Hepatocyte (in vitro differentiated cells): ENCODE measurements at regions not wholly inside any gene's neighbourhood (a gene's known extent, or its start where the extent isn't known, plus 50 kb on each side); places are given as distances from the start of the nearest gene placed in this dataset.

Experiments
- DNase-seq: peaks from one replicate; pipeline ENCODE4 v3.0.0-alpha.2; 2016; ENCODE audit warnings: low spot score
- H2AFZ ChIP-seq: fragments of 200-600 bp; sonication (generic); 2 replicates; pipeline ENCODE4 v1.6.0; 2016; ENCODE audit warnings: antibody characterized with exemption, mild to moderate bottlenecking
- H3K27ac ChIP-seq: fragments of 200-600 bp; sonication (generic); 2 replicates; pipeline ENCODE4 v1.5.1; 2016; ENCODE audit warnings: mild to moderate bottlenecking
- H3K27me3 ChIP-seq: fragments of 200-600 bp; sonication (generic); 2 replicates; pipeline ENCODE4 v1.6.1; 2016
- H3K36me3 ChIP-seq: fragments of 200-600 bp; sonication (generic); replicated peaks from 2 replicates; pipeline ENCODE4 v1.5.1; 2016; ENCODE audit warnings: low read depth; ENCODE audit not compliant: insufficient read depth
- H3K4me1 ChIP-seq: fragments of 200-600 bp; sonication (generic); 2 replicates; pipeline ENCODE4 v1.5.1; 2016; ENCODE audit warnings: mild to moderate bottlenecking, moderate library complexity; ENCODE audit not compliant: insufficient read depth
- H3K4me2 ChIP-seq: fragments of 200-600 bp; sonication (generic); 2 replicates; pipeline ENCODE4 v1.6.0; 2016
- H3K4me3 ChIP-seq: fragments of 200-600 bp; sonication (generic); 2 replicates; pipeline ENCODE4 v1.5.1; 2016; ENCODE audit warnings: mild to moderate bottlenecking
- H3K79me2 ChIP-seq: fragments of 200-600 bp; sonication (generic); 2 replicates; pipeline ENCODE4 v1.6.0; 2017; ENCODE audit warnings: mild to moderate bottlenecking
- H3K9me2 ChIP-seq: fragments of 200-600 bp; sonication (generic); replicated peaks from 2 replicates; pipeline ENCODE4 v1.6.0; 2017; ENCODE audit warnings: mild to moderate bottlenecking; ENCODE audit not compliant: insufficient read depth
- H3K9me3 ChIP-seq: fragments of 200-600 bp; sonication (generic); 2 replicates; pipeline ENCODE4 v1.5.1; 2016; ENCODE audit warnings: low read depth, mild to moderate bottlenecking
- H4K20me1 ChIP-seq: fragments of 200-600 bp; sonication (generic); 2 replicates; pipeline ENCODE4 v1.6.0; 2016; ENCODE audit warnings: mild to moderate bottlenecking; ENCODE audit not compliant: insufficient read depth, poor library complexity, severe bottlenecking
- CTCF ChIP-seq: fragments of 200-600 bp; sonication (generic); IDR thresholded peaks from 2 replicates; pipeline ENCODE4 v1.5.1; 2016; ENCODE audit warnings: antibody characterized with exemption, mild to moderate bottlenecking; ENCODE audit not compliant: poor library complexity
- EZH2 ChIP-seq: fragments of 200-600 bp; sonication (generic); IDR thresholded peaks from 2 replicates; pipeline ENCODE4 v1.6.1; 2016; ENCODE audit warnings: antibody characterized with exemption, mild to moderate bottlenecking, borderline replicate concordance
- EZH2phosphoT487 ChIP-seq: fragments of 200-600 bp; sonication (generic); IDR thresholded peaks from one replicate; pipeline ENCODE4 v1.6.1; 2018; ENCODE audit warnings: antibody characterized with exemption, mild to moderate bottlenecking, low read depth, moderate library complexity; ENCODE audit not compliant: unreplicated experiment, severe bottlenecking
- WGBS: methylation state at CpG from one replicate; pipeline ENCODE4 v1.1.6; 2016; ENCODE audit warnings: low lambda C conversion rate; ENCODE audit errors: missing lambda C conversion rate; 5-methylcytosine and 5-hydroxymethylcytosine counted together

GRCh38 chr16:82567175-82567574, 59.6 kb upstream of the CDH13 start:
- H3K9me2 ChIP-seq, result no peaks in the 10 kb centered on the region
- WGBS, result 77% methylated on average over 5 of the region's 5 CpGs
- no peak overlapping the region for H3K27ac ChIP-seq
- no peak overlapping the region for H3K4me2 ChIP-seq
- no peaks in the 10 kb centered on the region for H4K20me1 ChIP-seq
- no peaks in the 10 kb centered on the region for H3K4me1 ChIP-seq
- no peaks in the 10 kb centered on the region for H3K9me3 ChIP-seq
- H3K36me3 ChIP-seq, result no peaks in the 10 kb centered on the region
- DNase-seq, result no peak
- TF ChIP-seq CTCF (no peak), EZH2 (no peak), EZH2phosphoT487 (no peak)
- H3K79me2 ChIP-seq, result no peaks in the 10 kb centered on the region
- no peak overlapping the region for H3K4me3 ChIP-seq
- H2AFZ ChIP-seq, result no peak overlapping the region
- no peaks in the 10 kb centered on the region for H3K27me3 ChIP-seq

GRCh38 chr16:82563401-82563800, 63.4 kb upstream of the CDH13 start:
- Histone ChIP-seq H3K4me3 (no peak overlapping the region), H3K27ac (no peak overlapping the region), H3K36me3 (no peaks in the 10 kb centered on the region), H3K79me2 (no peaks in the 10 kb centered on the region), H3K4me2 (no peak overlapping the region), H3K9me2 (no peaks in the 10 kb centered on the region), H3K27me3 (no peaks in the 10 kb centered on the region), H2AFZ (no peak overlapping the region), H3K9me3 (no peaks in the 10 kb centered on the region), H4K20me1 (no peaks in the 10 kb centered on the region), H3K4me1 (no peaks in the 10 kb centered on the region)
- no peak for TF ChIP-seq EZH2phosphoT487
- no peak for TF ChIP-seq CTCF
- no peak for TF ChIP-seq EZH2
- 87% methylated on average over 3 of the region's 3 CpGs for WGBS
- no peak for DNase-seq

- H3K79me2 ChIP-seq, result no peaks in the 10 kb centered on the region
- H3K27ac ChIP-seq, result no peak overlapping the region
- 91% methylated on average over 4 of the region's 4 CpGs for WGBS
- no peaks in the 10 kb centered on the region for H3K9me3 ChIP-seq
- H2AFZ ChIP-seq, result no peak overlapping the region
- H3K36me3 ChIP-seq, result no peaks in the 10 kb centered on the region
- no peaks in the 10 kb centered on the region for H3K27me3 ChIP-seq
- H3K4me2 ChIP-seq, result no peak overlapping the region
- H3K4me3 ChIP-seq, result no peak overlapping the region
- H3K9me2 ChIP-seq, result no peaks in the 10 kb centered on the region
- H4K20me1 ChIP-seq, result no peaks in the 10 kb centered on the region
- DNase-seq, result no peak
- no peak for TF ChIP-seq EZH2phosphoT487
- TF ChIP-seq EZH2, result no peak
- TF ChIP-seq CTCF, result no peak
- no peaks in the 10 kb centered on the region for H3K4me1 ChIP-seq
These were observed 64.5 kb upstream of the CDH13 start for GRCh38 chr16:82562183-82562683.

- Histone ChIP-seq H3K27me3 (no peaks in the 10 kb centered on the region), H3K9me3 (no peaks in the 10 kb centered on the region), H3K79me2 (no peaks in the 10 kb centered on the region), H3K36me3 (no peaks in the 10 kb centered on the region), H2AFZ (no peak overlapping the region), H3K4me2 (no peak overlapping the region), H3K9me2 (no peaks in the 10 kb centered on the region), H3K4me3 (no peak overlapping the region), H3K4me1 (no peaks in the 10 kb centered on the region), H4K20me1 (no peaks in the 10 kb centered on the region), H3K27ac (no peak overlapping the region)
- 76% methylated on average over 7 of the region's 7 CpGs for WGBS
- DNase-seq, result no peak
- no peak for TF ChIP-seq CTCF
- no peak for TF ChIP-seq EZH2phosphoT487
- no peak for TF ChIP-seq EZH2
These were observed 65.9 kb upstream of the CDH13 start for GRCh38 chr16:82560805-82561325.
